ENCODE measurements at regions not wholly inside any gene's neighbourhood (a gene's known extent, or its start where the extent isn't known, plus 50 kb on each side); places are given as distances from the start of the nearest gene placed in this dataset.

- Histone ChIP-seq H3K9ac (ENCODE audit: low read depth in 1 of 3, low read length in 3 of 3) (no peak overlapping the region), H3K4me1 (ENCODE audit: control insufficient read depth in 3 of 3, insufficient read depth in 3 of 3, low read length in 3 of 3) (no peaks in the 10 kb centered on the region)
Measured at GRCh38 chr11:91691872-91692271, 532.7 kb upstream of the FAT3 start.

GRCh38 chr11:91688672-91689071 is 535.9 kb upstream of the FAT3 start:
- H3K27me3 ChIP-seq (ENCODE audit: control insufficient read depth in 3 of 3, insufficient read depth in 3 of 3, low read length in 3 of 3) = no peaks in the 10 kb centered on the region
- H3K9me3 ChIP-seq (ENCODE audit: control insufficient read depth in 3 of 3, low read length in 3 of 3) = no peaks in the 10 kb centered on the region
- no peaks in the 10 kb centered on the region for H3K4me1 ChIP-seq (ENCODE audit: control insufficient read depth in 3 of 3, insufficient read depth in 3 of 3, low read length in 3 of 3)
- no peak overlapping the region for H3K4me3 ChIP-seq (ENCODE audit: low read length in 3 of 3)
- H3K27ac ChIP-seq (ENCODE audit: low read depth, low read length) = no peak overlapping the region
- H3K36me3 ChIP-seq (ENCODE audit: control insufficient read depth in 3 of 3, insufficient read depth in 3 of 3, low read length in 3 of 3) = no peaks in the 10 kb centered on the region
- H3K9ac ChIP-seq (ENCODE audit: low read depth in 1 of 3, low read length in 3 of 3) = no peak overlapping the region

More at GRCh38 chr11:91691872-91692271, 532.7 kb upstream of the FAT3 start:
- no peak overlapping the region for H3K27ac ChIP-seq (ENCODE audit: low read depth, low read length)
- H3K27me3 ChIP-seq (ENCODE audit: control insufficient read depth in 3 of 3, insufficient read depth in 3 of 3, low read length in 3 of 3) = no peaks in the 10 kb centered on the region
- no peaks in the 10 kb centered on the region for H3K9me3 ChIP-seq (ENCODE audit: control insufficient read depth in 3 of 3, low read length in 3 of 3)
- no peaks in the 10 kb centered on the region for H3K36me3 ChIP-seq (ENCODE audit: control insufficient read depth in 3 of 3, insufficient read depth in 3 of 3, low read length in 3 of 3)
- no peak overlapping the region for H3K4me3 ChIP-seq (ENCODE audit: low read length in 3 of 3)

GRCh38 chr11:91686700-91687099 is 537.9 kb upstream of the FAT3 start:
- no peak overlapping the region for H3K27ac ChIP-seq (ENCODE audit: low read depth, low read length)
- no peaks in the 10 kb centered on the region for H3K36me3 ChIP-seq (ENCODE audit: control insufficient read depth in 3 of 3, insufficient read depth in 3 of 3, low read length in 3 of 3)
- H3K9ac ChIP-seq (ENCODE audit: low read depth in 1 of 3, low read length in 3 of 3) = no peak overlapping the region
- H3K4me1 ChIP-seq (ENCODE audit: control insufficient read depth in 3 of 3, insufficient read depth in 3 of 3, low read length in 3 of 3) = no peaks in the 10 kb centered on the region
- no peaks in the 10 kb centered on the region for H3K9me3 ChIP-seq (ENCODE audit: control insufficient read depth in 3 of 3, low read length in 3 of 3)
- H3K4me3 ChIP-seq (ENCODE audit: low read length in 3 of 3) = no peak overlapping the region
- H3K27me3 ChIP-seq (ENCODE audit: control insufficient read depth in 3 of 3, insufficient read depth in 3 of 3, low read length in 3 of 3) = no peaks in the 10 kb centered on the region

GRCh38 chr11:91686281-91686680 is 538.3 kb upstream of the FAT3 start:
- Histone ChIP-seq H3K27me3 (ENCODE audit: control insufficient read depth in 3 of 3, insufficient read depth in 3 of 3, low read length in 3 of 3) (no peaks in the 10 kb centered on the region), H3K9me3 (ENCODE audit: control insufficient read depth in 3 of 3, low read length in 3 of 3) (no peaks in the 10 kb centered on the region), H3K4me3 (ENCODE audit: low read length in 3 of 3) (no peak overlapping the region), H3K36me3 (ENCODE audit: control insufficient read depth in 3 of 3, insufficient read depth in 3 of 3, low read length in 3 of 3) (no peaks in the 10 kb centered on the region), H3K9ac (ENCODE audit: low read depth in 1 of 3, low read length in 3 of 3) (no peak overlapping the region), H3K4me1 (ENCODE audit: control insufficient read depth in 3 of 3, insufficient read depth in 3 of 3, low read length in 3 of 3) (no peaks in the 10 kb centered on the region), H3K27ac (ENCODE audit: low read depth, low read length) (no peak overlapping the region)

- H3K4me3 ChIP-seq (ENCODE audit: low read length in 3 of 3) = no peak overlapping the region
- H3K27ac ChIP-seq (ENCODE audit: low read depth, low read length) = no peak overlapping the region
- no peaks in the 10 kb centered on the region for H3K27me3 ChIP-seq (ENCODE audit: control insufficient read depth in 3 of 3, insufficient read depth in 3 of 3, low read length in 3 of 3)
- H3K4me1 ChIP-seq (ENCODE audit: control insufficient read depth in 3 of 3, insufficient read depth in 3 of 3, low read length in 3 of 3) = no peaks in the 10 kb centered on the region
- H3K9ac ChIP-seq (ENCODE audit: low read depth in 1 of 3, low read length in 3 of 3) = no peak overlapping the region
- no peaks in the 10 kb centered on the region for H3K9me3 ChIP-seq (ENCODE audit: control insufficient read depth in 3 of 3, low read length in 3 of 3)
- H3K36me3 ChIP-seq (ENCODE audit: control insufficient read depth in 3 of 3, insufficient read depth in 3 of 3, low read length in 3 of 3) = no peaks in the 10 kb centered on the region
Measured at GRCh38 chr11:91673705-91674104, 550.9 kb upstream of the FAT3 start.

- H3K9ac ChIP-seq (ENCODE audit: low read depth in 1 of 3, low read length in 3 of 3) = no peak overlapping the region
- H3K4me1 ChIP-seq (ENCODE audit: control insufficient read depth in 3 of 3, insufficient read depth in 3 of 3, low read length in 3 of 3) = no peaks in the 10 kb centered on the region
- peaks cover 0 to 4% (median 0%) of the 10 kb centered on the region in 3 donors for H3K27me3 ChIP-seq (ENCODE audit: control insufficient read depth in 3 of 3, insufficient read depth in 3 of 3, low read length in 3 of 3)
- no peak overlapping the region for H3K4me3 ChIP-seq (ENCODE audit: low read length in 3 of 3)
- no peaks in the 10 kb centered on the region for H3K9me3 ChIP-seq (ENCODE audit: control insufficient read depth in 3 of 3, low read length in 3 of 3)
- H3K36me3 ChIP-seq (ENCODE audit: control insufficient read depth in 3 of 3, insufficient read depth in 3 of 3, low read length in 3 of 3) = no peaks in the 10 kb centered on the region
- no peak overlapping the region for H3K27ac ChIP-seq (ENCODE audit: low read depth, low read length)
Measured at GRCh38 chr11:91664521-91664920, 560.1 kb upstream of the FAT3 start.

GRCh38 chr11:91660036-91660435 is 564.6 kb upstream of the FAT3 start:
- Histone ChIP-seq H3K27me3 (ENCODE audit: control insufficient read depth in 3 of 3, insufficient read depth in 3 of 3, low read length in 3 of 3) (no peaks in the 10 kb centered on the region), H3K4me1 (ENCODE audit: control insufficient read depth in 3 of 3, insufficient read depth in 3 of 3, low read length in 3 of 3) (no peaks in the 10 kb centered on the region), H3K27ac (ENCODE audit: low read depth, low read length) (no peak overlapping the region), H3K4me3 (ENCODE audit: low read length in 3 of 3) (no peak overlapping the region), H3K9me3 (ENCODE audit: control insufficient read depth in 3 of 3, low read length in 3 of 3) (no peaks in the 10 kb centered on the region), H3K36me3 (ENCODE audit: control insufficient read depth in 3 of 3, insufficient read depth in 3 of 3, low read length in 3 of 3) (no peaks in the 10 kb centered on the region), H3K9ac (ENCODE audit: low read depth in 1 of 3, low read length in 3 of 3) (no peak overlapping the region)

GRCh38 chr11:91654686-91655085 is 569.9 kb upstream of the FAT3 start:
- Histone ChIP-seq H3K9me3 (ENCODE audit: control insufficient read depth in 3 of 3, low read length in 3 of 3) (no peaks in the 10 kb centered on the region), H3K36me3 (ENCODE audit: control insufficient read depth in 3 of 3, insufficient read depth in 3 of 3, low read length in 3 of 3) (no peaks in the 10 kb centered on the region), H3K4me3 (ENCODE audit: low read length in 3 of 3) (no peak overlapping the region), H3K27ac (ENCODE audit: low read depth, low read length) (no peak overlapping the region), H3K4me1 (ENCODE audit: control insufficient read depth in 3 of 3, insufficient read depth in 3 of 3, low read length in 3 of 3) (no peaks in the 10 kb centered on the region), H3K27me3 (ENCODE audit: control insufficient read depth in 3 of 3, insufficient read depth in 3 of 3, low read length in 3 of 3) (no peaks in the 10 kb centered on the region), H3K9ac (ENCODE audit: low read depth in 1 of 3, low read length in 3 of 3) (no peak overlapping the region)

GRCh38 chr11:91653079-91653754 is 571.4 kb upstream of the FAT3 start:
- H3K4me3 ChIP-seq (ENCODE audit: low read length in 3 of 3) = no peak overlapping the region
- H3K9me3 ChIP-seq (ENCODE audit: control insufficient read depth in 3 of 3, low read length in 3 of 3) = no peaks in the 10 kb centered on the region
- no peak overlapping the region for H3K9ac ChIP-seq (ENCODE audit: low read depth in 1 of 3, low read length in 3 of 3)
- H3K27ac ChIP-seq (ENCODE audit: low read depth, low read length) = no peak overlapping the region
- no peaks in the 10 kb centered on the region for H3K27me3 ChIP-seq (ENCODE audit: control insufficient read depth in 3 of 3, insufficient read depth in 3 of 3, low read length in 3 of 3)
- no peaks in the 10 kb centered on the region for H3K4me1 ChIP-seq (ENCODE audit: control insufficient read depth in 3 of 3, insufficient read depth in 3 of 3, low read length in 3 of 3)
- H3K36me3 ChIP-seq (ENCODE audit: control insufficient read depth in 3 of 3, insufficient read depth in 3 of 3, low read length in 3 of 3) = no peaks in the 10 kb centered on the region

GRCh38 chr11:91650802-91651201 is 573.8 kb upstream of the FAT3 start:
- H3K36me3 ChIP-seq (ENCODE audit: control insufficient read depth in 3 of 3, insufficient read depth in 3 of 3, low read length in 3 of 3) = no peaks in the 10 kb centered on the region
- no peaks in the 10 kb centered on the region for H3K27me3 ChIP-seq (ENCODE audit: control insufficient read depth in 3 of 3, insufficient read depth in 3 of 3, low read length in 3 of 3)
- no peak overlapping the region for H3K27ac ChIP-seq (ENCODE audit: low read depth, low read length)
- no peaks in the 10 kb centered on the region for H3K9me3 ChIP-seq (ENCODE audit: control insufficient read depth in 3 of 3, low read length in 3 of 3)
- no peak overlapping the region for H3K4me3 ChIP-seq (ENCODE audit: low read length in 3 of 3)
- no peak overlapping the region for H3K9ac ChIP-seq (ENCODE audit: low read depth in 1 of 3, low read length in 3 of 3)
- H3K4me1 ChIP-seq (ENCODE audit: control insufficient read depth in 3 of 3, insufficient read depth in 3 of 3, low read length in 3 of 3) = no peaks in the 10 kb centered on the region

All from skeletal muscle tissue (tissue), 3 donors.